HG02938 (cell line): ENCODE measurements at regions not wholly inside any gene's neighbourhood (a gene's known extent, or its start where the extent isn't known, plus 50 kb on each side); places are given as distances from the start of the nearest gene placed in this dataset.

ENCODE experiments used
- ATAC-seq: cut with Tn5 transposase; IDR thresholded peaks from one replicate; pipeline ENCODE4 v1.9.1; 2021; ENCODE audit warnings: mild to moderate bottlenecking, moderate library complexity; ENCODE audit not compliant: unreplicated experiment

DNA sequence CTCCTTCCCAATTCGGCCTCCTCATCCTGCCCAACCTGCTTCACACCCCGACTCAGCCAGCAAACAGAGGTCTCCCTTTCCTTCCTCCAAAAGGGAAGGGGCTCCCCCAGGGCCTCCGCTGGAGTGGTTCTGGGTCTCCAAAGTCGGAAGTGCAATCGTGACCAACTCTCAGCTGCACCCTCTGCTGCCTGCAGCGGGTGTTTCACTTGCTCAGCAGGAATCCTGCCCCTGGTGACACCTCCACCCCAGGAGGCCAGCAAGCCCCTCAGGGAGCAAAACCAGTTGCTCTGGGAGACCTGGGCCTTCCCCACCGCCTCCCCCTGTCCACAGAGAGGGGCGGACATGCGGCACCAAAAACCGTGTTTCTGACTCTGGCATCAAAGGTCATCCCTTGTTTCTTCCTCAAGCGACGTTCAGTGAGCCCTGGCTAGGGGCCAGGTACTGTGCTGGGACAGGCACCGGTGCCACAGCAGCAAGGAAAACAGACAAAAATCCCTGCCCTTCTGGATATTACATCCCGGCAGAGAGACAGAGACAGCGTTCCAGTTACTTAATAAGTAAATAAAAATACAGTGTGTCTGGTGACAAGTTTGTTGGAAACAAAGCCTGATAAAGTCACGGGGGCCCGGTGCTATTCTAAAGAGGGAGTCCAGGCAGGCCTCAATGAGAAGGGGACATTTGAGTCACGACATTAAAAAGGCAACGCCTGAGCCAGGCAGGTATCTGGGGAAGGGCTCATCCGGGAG, 219.0 kb downstream of the BMP7 start:
- ATAC-seq, result no peak

DNA sequence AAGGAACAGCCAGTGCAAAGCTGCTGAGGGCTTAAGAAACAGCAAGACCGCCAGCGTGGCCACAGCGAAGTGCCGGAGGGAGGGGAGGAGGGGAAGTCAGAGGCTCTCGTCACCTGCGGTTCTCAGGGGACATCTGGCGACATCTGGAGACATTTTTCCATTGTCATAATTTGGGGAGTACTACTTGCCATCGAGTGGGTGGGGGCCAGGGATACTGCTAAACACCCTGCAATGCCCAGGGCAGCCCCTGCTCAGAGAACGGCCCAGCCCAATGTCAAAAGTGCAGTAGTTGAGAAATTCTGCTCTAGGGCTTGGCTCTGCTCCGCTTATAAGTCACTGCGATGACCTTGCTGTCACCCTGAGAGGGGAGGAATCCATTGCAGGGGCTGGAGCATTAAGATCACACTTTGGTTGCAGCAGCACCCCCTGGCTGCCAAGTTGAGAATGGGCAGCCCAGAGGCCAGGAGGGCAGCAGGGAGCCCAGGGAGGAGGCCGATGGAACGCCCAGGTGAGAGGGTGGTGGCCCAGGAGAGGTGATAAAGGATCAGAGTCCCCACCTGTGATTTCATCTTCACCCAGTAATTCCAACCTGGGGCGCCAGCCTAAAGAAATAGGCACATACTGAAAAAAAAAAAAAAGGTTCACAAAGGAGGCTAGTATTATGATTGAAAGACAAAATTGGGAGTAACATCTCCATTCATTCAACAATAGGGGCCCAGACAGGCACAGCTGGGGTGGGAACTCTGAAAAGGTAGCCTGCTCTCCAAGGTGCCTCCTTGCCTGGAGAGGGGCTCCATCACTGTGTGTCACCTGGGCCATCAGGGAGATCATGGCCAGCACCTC, 218.2 kb downstream of the BMP7 start:
- no peak for ATAC-seq

DNA sequence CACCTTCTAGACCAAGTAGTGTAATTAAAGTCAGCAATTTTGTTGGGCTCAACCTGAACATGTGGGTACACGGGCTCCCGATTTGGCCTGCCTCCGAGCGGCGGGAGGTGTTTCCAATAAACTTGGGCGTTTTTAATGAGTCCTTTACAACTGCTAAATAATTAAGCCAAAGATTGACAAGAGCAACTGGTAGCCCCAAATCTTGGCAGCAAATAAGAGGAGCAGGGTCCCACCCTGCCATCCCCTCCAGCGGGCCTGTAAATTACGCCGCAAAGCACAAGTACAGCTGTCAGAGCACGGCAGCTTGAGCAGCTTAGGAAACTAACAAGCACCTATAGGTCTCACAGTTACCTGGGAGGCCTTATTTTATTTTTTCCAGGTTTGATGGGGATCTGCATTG, 217.1 kb downstream of the BMP7 start:
- no peak for ATAC-seq

- no peak for ATAC-seq
Observed at GRCh38 chr20:57051096-57051495, 215.3 kb downstream of the BMP7 start.

GRCh38 chr20:57053067-57053466, 213.4 kb downstream of the BMP7 start:
- no peak for ATAC-seq

DNA sequence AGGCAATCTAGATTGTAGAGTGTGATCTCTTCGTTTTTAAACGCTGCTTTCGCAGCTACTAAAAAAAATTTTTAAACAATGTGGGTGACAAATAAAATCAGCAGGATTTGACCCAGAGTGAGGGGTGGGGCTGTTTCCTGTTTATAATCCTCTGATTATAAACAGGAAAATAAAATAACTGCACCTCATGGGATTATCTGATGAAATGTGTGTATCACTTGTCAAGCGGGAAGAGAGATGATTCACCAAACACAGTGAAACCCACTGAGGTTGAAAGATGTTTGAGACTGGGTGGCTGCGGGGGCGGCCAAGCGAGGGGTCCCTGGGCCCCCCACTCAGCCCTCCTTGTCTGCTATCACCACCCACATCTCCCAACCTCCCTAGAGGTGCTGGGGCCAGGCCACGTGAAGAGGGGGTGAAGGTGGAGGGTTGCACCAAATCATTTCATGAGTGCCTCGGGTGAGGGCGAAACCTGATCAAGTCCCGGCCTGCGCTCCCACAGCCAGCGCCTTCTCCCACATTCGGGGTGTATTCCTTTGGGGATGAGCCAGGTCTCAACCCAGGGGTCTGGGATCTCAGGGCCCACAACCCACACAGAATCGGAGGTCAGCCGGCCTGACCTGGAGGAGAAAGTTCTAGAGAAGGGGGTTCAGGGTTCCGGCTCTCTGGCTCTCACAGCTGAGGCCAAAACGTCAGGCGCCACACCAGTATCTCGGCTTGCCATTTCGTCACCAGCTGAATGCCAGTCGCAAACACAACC, 212.5 kb downstream of the BMP7 start:
- no peak for ATAC-seq

GRCh38 chr20:57055345-57055744, 211.1 kb downstream of the BMP7 start:
- ATAC-seq, result no peak

DNA sequence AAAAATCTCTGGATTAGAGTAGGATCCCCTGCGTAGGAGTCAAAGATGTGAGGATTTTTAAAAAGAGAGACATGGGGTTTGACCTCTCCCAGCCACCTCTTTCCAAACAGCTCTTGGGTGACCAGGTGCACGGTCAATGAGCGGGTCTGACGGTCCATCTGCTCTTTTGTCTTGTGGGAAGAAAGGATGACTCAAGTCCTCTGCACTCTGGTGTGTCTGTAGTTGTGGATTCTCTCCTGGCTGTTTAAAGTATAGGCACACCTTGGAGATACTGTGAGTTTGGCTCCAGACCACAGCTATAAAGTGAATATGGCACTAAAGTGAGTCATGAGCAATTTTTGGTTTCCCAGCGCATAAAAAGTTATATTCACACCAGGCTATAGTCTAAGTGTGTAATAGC, 209.8 kb downstream of the BMP7 start:
- ATAC-seq, result no peak

DNA sequence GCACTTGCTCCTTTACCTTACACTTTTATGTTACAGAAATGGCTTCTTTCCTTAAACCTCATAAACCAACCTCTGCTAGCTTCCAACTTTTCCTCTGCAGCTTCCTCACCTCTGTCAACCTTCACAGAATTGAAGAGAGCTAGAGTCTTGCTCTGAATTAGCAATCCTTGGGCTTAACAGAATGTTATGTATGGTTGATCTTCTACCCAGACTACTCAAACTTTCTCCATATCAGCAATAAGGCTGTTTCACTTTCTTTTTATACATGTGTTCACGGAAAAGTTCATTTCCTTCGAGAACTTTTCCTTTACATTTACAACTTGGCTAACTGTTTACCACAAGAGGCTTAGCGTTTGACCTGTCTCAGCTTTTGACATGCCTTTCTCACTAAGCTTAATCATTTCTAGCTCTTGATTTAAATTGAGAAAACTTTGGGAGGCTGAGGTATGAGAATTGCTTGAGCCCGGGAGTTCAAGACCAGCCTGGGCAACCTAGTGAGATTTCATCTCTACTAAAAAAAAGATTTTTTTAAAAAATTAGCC, 207.3 kb downstream of the BMP7 start:
- ATAC-seq, result no peak

DNA sequence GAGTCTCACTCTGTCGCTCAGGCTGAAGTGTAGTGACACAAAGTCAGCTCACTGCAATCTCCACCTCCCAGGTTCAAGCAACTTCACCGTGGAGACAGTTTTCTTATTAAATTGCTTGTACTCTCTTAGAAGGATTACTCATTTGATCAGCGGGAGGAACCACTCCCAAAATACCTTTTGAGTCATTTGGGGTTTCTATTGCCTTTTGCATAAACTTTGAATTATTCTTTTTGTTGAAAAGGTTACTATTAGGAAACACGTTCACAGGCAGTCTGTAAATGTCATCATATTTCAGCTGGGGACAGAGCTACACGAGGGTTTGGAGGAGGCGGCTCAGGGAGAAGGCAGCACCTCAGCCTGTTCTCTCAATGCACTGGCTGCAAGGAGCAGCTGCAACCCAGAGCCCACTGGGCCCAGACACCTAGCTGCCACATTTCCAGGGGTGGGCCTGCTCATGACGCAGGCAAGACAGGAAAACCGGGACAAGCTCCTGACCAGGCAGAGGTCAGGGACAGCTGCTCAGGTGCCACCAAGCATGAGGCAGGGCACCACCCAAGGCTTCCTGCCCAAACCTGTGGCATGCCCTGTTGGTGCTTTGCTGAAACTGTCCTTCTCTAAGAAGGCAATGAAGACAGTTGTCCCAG, 205.9 kb downstream of the BMP7 start:
- ATAC-seq, result no peak

DNA sequence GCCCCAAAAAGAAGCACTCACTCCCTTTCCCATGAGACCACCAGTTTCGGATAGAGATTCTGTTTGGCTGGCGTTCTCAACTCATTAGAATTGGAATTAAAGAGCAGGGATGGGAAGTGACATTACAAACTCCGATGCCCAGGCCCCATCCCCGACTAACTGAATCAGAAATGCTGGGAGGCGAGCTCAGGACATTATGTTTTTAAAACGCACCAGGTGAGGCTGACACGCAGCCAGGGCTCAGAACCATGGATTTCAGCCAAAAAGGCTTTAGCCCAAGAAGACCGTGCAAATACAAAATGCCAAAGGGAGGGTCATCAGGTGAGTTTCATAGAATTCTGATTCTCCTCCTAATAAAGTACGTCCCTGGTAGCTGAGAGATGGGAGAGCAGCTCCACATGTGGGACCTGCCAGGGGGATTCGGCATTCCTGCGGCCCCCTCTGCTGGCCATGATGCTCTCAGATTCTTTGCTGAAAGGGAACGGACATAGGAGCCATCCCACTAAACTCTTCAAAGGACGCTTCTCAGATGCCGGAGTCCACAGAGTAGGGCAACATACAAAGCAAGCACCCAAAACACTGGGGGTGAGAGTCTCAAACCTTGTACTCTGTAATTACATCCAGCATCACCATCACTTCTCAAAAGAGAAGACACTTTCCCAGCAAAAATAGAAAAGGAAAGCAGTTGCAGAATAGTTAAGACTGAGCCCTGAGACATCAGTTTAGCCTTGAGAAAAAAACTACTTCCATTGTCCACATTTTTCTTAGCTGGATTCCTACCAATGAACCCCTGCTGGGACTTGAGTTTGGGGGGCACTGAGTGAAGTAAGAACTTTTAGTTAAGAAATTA, 205.2 kb downstream of the BMP7 start:
- no peak for ATAC-seq

DNA sequence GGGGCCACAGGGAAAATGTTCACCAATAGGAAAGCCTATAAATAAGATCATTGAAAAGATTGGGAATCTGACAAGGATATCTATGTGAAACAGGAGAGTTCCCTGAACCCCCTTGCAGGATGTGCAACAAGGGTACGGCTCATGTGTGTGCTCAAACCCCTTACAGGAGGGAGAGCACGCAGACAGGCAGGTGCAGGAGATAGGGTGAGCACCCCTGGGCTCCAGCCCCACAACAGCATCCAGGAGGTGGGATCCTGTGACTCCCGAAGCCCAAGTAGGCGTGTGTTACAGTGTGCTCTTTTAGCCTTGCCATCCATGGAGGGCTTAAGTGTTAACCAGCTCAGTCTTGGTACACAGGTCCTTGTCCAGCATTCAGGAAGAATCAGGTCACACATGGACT, 204.2 kb downstream of the BMP7 start:
- ATAC-seq, result no peak

DNA sequence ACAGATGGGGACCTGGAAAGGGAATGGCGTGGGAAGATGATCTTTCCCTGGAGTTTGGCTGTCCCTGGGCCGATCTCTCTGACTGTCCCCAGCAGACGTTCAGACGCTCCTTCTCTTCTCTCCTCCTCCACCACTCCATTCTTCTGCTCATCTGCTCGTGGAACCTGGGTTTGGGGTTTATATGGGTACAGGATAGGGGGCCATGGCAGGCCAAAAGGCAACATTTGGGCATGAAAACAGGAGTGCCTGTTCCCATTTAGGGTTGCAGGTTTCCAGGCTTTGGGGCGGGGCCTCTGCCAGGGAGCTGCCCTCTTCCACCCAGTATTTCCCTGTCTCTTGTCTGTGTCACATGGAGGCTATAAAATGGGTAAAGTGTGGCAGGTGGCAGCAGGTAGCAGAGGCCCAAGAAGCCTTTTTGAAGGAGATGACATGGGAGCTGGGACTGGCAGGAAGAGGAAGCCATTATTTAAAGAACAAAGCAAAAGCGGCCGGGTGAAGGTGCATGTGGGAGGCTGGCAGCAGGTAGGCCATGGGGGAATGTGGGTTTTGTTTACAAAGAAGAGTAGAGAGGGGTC, 203.7 kb downstream of the BMP7 start:
- ATAC-seq, result no peak

DNA sequence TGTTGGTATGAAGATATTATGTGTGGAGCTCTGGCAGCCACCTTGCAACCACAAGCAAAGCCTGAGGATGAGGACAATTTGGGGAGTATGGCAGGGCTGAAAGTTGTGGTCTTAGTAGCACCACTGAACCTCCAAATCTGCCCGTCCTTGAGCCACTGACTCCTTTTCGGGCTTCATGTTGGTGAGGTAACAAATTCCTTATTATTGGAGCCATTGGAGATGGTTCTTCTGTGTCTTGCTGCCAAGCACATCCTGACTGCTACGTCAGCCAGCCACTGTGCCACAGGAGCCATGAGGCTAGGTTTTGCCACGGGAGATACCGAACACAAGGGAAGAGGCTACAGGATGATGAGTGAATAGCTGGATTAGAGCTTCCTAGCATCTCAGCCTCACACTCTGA, 201.6 kb downstream of the BMP7 start:
- ATAC-seq, result no peak

GRCh38 chr20:57065646-57066045, 200.8 kb downstream of the BMP7 start:
- no peak for ATAC-seq

- ATAC-seq, result no peak
Observed at GRCh38 chr20:57066126-57066900, 200.1 kb downstream of the BMP7 start.

- no peak for ATAC-seq
Observed at GRCh38 chr20:57069442-57069841, 197.0 kb downstream of the BMP7 start.

DNA sequence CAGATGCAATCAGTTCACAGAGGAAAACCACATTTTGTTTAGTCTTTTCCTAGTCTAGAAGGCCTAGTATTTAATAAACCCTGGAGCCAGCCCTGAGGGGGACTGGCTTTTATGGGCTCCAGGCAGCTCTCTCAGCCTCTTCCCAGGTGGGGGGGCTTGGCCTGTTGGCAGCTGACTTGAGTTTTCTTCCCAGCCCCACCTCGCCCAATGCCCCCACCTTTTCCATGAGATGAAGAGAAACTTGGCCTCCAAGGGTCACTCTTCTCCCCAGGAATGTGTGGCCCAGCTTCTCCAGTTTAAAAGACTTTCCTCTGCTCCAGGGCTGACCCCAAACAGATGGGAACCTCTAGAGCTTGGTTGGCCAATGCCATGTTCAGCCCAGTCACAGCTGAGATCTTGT, 196.1 kb downstream of the BMP7 start:
- ATAC-seq, result no peak

DNA sequence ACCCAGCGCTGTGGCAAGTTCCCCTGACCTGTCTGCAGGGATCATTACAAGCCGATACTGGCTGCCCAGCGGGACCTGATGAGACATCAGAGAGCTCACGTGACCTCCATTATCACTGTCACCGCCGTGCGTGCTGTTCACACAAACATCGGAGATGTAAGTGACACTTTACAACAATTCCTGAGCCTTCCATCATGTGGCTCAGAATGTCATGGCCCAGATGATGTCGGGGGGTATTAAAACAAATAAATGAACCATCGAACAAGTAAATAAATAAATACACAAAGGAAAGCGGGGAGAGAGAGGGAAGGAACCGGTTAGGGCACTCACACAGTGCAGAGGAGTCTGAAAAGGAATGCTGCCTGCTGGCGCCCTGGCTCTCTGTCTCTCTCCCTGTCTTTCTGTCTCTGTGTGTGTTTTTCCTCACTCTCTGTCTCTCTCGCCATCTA, 195.1 kb downstream of the BMP7 start:
- no peak for ATAC-seq
